HG02852 (cell line): ENCODE measurements at regions not wholly inside any gene's neighbourhood (a gene's known extent, or its start where the extent isn't known, plus 50 kb on each side); places are given as distances from the start of the nearest gene placed in this dataset.
"Not testable (repeated sequence)": the region's sequence is repeated elsewhere in the genome, so short reads cannot be mapped to it uniquely, and the experiment has no call there.

Experiments
- ATAC-seq: cut with Tn5 transposase; IDR thresholded peaks from one replicate; pipeline ENCODE4 v1.9.1; 2021; ENCODE audit warnings: mild to moderate bottlenecking, moderate library complexity; ENCODE audit not compliant: unreplicated experiment

GRCh38 chr2:5561006-5561405 lies 131.2 kb upstream of the SOX11 start:
- ATAC-seq, result no peak

GRCh38 chr2:5562426-5562825 lies 129.8 kb upstream of the SOX11 start:
- no peak for ATAC-seq

GRCh38 chr2:5562865-5563264 lies 129.3 kb upstream of the SOX11 start:
- no peak for ATAC-seq

GRCh38 chr2:5563411-5563810 lies 128.8 kb upstream of the SOX11 start:
- no peak for ATAC-seq

- ATAC-seq, result no peak
Observed at GRCh38 chr2:5569256-5569655, 122.9 kb upstream of the SOX11 start.

GRCh38 chr2:5576015-5576414 lies 116.2 kb upstream of the SOX11 start:
- ATAC-seq, result no peak

- no peak for ATAC-seq
Observed at GRCh38 chr2:5587766-5588165, 104.4 kb upstream of the SOX11 start.

- no peak for ATAC-seq
Observed at GRCh38 chr2:5588601-5589000, 103.6 kb upstream of the SOX11 start.

GRCh38 chr2:5589183-5589582 lies 103.0 kb upstream of the SOX11 start:
- no peak for ATAC-seq

- ATAC-seq, result no peak
Observed at GRCh38 chr2:5590886-5591285, 101.3 kb upstream of the SOX11 start.

GRCh38 chr2:5592916-5593315 lies 99.3 kb upstream of the SOX11 start:
- ATAC-seq, result no peak

- ATAC-seq, result no peak
Observed at GRCh38 chr2:5594249-5594695, 97.9 kb upstream of the SOX11 start.

GRCh38 chr2:5596868-5597267 lies 95.3 kb upstream of the SOX11 start:
- ATAC-seq, result no peak

GRCh38 chr2:5598156-5598555 lies 94.0 kb upstream of the SOX11 start:
- no peak for ATAC-seq

GRCh38 chr2:5609201-5609600 lies 83.0 kb upstream of the SOX11 start:
- no peak for ATAC-seq

- no peak for ATAC-seq
Observed at GRCh38 chr2:5612666-5613065, 79.5 kb upstream of the SOX11 start.

GRCh38 chr2:5616019-5616418 lies 76.2 kb upstream of the SOX11 start:
- no peak for ATAC-seq

GRCh38 chr2:5617358-5617757 lies 74.8 kb upstream of the SOX11 start:
- ATAC-seq, result no peak

GRCh38 chr2:5617796-5618195 lies 74.4 kb upstream of the SOX11 start:
- ATAC-seq, result no peak

GRCh38 chr2:5618271-5618670 lies 73.9 kb upstream of the SOX11 start:
- no peak for ATAC-seq

GRCh38 chr2:5625556-5626065 lies 66.6 kb upstream of the SOX11 start:
- not testable (repeated sequence) for ATAC-seq

- ATAC-seq, result not testable (repeated sequence)
Observed at GRCh38 chr2:5628484-5628883, 63.7 kb upstream of the SOX11 start.

- ATAC-seq, result not testable (repeated sequence)
Observed at GRCh38 chr2:5629510-5629909, 62.7 kb upstream of the SOX11 start.
